ENCODE measurements at regions not wholly inside any gene's neighbourhood (a gene's known extent, or its start where the extent isn't known, plus 50 kb on each side); places are given as distances from the start of the nearest gene placed in this dataset.

- H3K9me3 ChIP-seq = no peaks in the 10 kb centered on the region
- H3K27ac ChIP-seq (replicated peaks in 1 of 4) = peak overlapping the region; percentile 78 to 85 (median 84)
- intact Hi-C loops (cut with DNase I) = loop anchor here (5.0 to 10.0 kb wide), 2 partner anchors 256 to 961 kb away; partner anchors contain the start of gene MEIS1
- no peaks in the 10 kb centered on the region for H3K36me3 ChIP-seq
- H3K4me1 ChIP-seq = peaks cover 0 to 73% (median 50%) of the 10 kb centered on the region in 4 donors
- H3K27me3 ChIP-seq = no peaks in the 10 kb centered on the region
- 35% methylated on average over 4 of the region's 4 CpGs for WGBS
- peak overlapping the region; percentile 41 to 52 (median 49) for H3K4me3 ChIP-seq
- DNase-seq (ENCODE audit: extremely low spot score) = no peak
- no peak for TF ChIP-seq EP300 (IDR thresholded peaks at IDR 0.05)
- peak in 1 of 2 donors; percentile 57 for TF ChIP-seq POLR2AphosphoS5 (IDR thresholded peaks at IDR 0.05)
- no peak for TF ChIP-seq POLR2A (IDR thresholded peaks at IDR 0.05; ENCODE audit: low read depth)
- TF ChIP-seq, protein P1, sequence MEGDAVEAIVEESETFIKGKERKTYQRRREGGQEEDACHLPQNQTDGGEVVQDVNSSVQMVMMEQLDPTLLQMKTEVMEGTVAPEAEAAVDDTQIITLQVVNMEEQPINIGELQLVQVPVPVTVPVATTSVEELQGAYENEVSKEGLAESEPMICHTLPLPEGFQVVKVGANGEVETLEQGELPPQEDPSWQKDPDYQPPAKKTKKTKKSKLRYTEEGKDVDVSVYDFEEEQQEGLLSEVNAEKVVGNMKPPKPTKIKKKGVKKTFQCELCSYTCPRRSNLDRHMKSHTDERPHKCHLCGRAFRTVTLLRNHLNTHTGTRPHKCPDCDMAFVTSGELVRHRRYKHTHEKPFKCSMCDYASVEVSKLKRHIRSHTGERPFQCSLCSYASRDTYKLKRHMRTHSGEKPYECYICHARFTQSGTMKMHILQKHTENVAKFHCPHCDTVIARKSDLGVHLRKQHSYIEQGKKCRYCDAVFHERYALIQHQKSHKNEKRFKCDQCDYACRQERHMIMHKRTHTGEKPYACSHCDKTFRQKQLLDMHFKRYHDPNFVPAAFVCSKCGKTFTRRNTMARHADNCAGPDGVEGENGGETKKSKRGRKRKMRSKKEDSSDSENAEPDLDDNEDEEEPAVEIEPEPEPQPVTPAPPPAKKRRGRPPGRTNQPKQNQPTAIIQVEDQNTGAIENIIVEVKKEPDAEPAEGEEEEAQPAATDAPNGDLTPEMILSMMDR (IDR thresholded peaks at IDR 0.05) = no peak
Observed at GRCh38 chr2:66693076-66693965, 258.4 kb downstream of the MEIS1 start.

- H3K27ac ChIP-seq (replicated peaks in 1 of 4) = peak overlapping the region; percentile 78 to 85 (median 84)
- WGBS = 43% methylated on average over 4 of the region's 4 CpGs
- no peak for TF ChIP-seq POLR2AphosphoS5 (IDR thresholded peaks at IDR 0.05)
- no peak for TF ChIP-seq POLR2A (IDR thresholded peaks at IDR 0.05; ENCODE audit: low read depth)
- no peak for TF ChIP-seq EP300 (IDR thresholded peaks at IDR 0.05)
- TF ChIP-seq, protein P1 (IDR thresholded peaks at IDR 0.05) = no peak
- H3K36me3 ChIP-seq = no peaks in the 10 kb centered on the region
- H3K4me1 ChIP-seq = peaks cover 0 to 73% (median 57%) of the 10 kb centered on the region in 4 donors
- DNase-seq (ENCODE audit: extremely low spot score) = no peak
- no peaks in the 10 kb centered on the region for H3K9me3 ChIP-seq
- H3K27me3 ChIP-seq = no peaks in the 10 kb centered on the region
- H3K4me3 ChIP-seq = peak overlapping the region; percentile 41 to 52 (median 49)
- intact Hi-C loops (cut with DNase I) = loop anchor here (5.0 to 10.0 kb wide), 2 partner anchors 257 to 961 kb away; partner anchors contain the start of gene MEIS1
Observed at GRCh38 chr2:66694087-66694860, 259.3 kb downstream of the MEIS1 start.

DNA sequence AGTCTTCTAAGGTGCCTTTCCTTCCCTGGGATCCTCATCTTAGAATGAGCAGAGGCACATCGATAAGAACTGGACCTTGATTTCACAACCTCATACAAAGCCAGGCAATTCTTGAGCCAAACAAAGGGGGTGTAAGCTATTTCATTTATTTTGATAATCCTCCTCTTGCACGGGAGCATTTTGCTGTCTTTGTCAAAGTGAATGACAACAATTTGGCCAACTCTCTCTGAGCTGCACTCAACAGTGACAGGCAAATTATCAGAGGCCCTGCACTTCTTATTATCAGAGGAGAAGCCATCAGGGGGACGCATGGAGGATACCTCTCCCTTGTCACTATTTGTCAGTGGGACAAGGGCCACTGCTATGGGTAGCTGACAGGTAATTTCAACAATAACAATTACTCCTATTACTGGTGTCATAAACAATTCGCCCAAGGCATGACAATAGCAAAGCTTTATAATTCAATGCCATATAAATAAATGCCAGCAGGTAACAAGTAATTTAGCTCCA is 260.4 kb downstream of the MEIS1 start:
- peak overlapping the region; percentile 78 to 85 (median 84) for H3K27ac ChIP-seq (replicated peaks in 1 of 4)
- no peaks in the 10 kb centered on the region for H3K36me3 ChIP-seq
- peak overlapping the region in 3 of 4 donors; percentile 14 to 52 (median 18) for H3K4me3 ChIP-seq
- H3K4me1 ChIP-seq = peaks cover 0 to 75% (median 65%) of the 10 kb centered on the region in 4 donors
- no peak for DNase-seq (ENCODE audit: extremely low spot score)
- no peaks in the 10 kb centered on the region for H3K27me3 ChIP-seq
- TF ChIP-seq EP300 (IDR thresholded peaks at IDR 0.05) = no peak
- TF ChIP-seq, protein P1 (IDR thresholded peaks at IDR 0.05) = no peak
- no peaks in the 10 kb centered on the region for H3K9me3 ChIP-seq
- intact Hi-C loops (cut with DNase I) = loop anchor here (10.0 kb wide), 1 partner anchor 960 kb away; no protein-coding TSS in a partner anchor
- WGBS = 57% methylated on average over 4 of the region's 4 CpGs

GRCh38 chr2:66696374-66696773 is 261.4 kb downstream of the MEIS1 start:
- intact Hi-C loops (cut with DNase I) = loop anchor here (10.0 kb wide), 1 partner anchor 958 kb away; no protein-coding TSS in a partner anchor
- Histone ChIP-seq H3K4me1 (peaks cover 0 to 80% (median 72%) of the 10 kb centered on the region in 4 donors), H3K9me3 (no peaks in the 10 kb centered on the region), H3K27ac (replicated peaks in 1 of 4) (peak overlapping the region; percentile 78 to 85 (median 84)), H3K27me3 (no peaks in the 10 kb centered on the region), H3K36me3 (no peaks in the 10 kb centered on the region), H3K4me3 (peak overlapping the region; percentile 1 to 18 (median 6))
- no peak for DNase-seq (ENCODE audit: extremely low spot score)
- TF ChIP-seq EP300 (IDR thresholded peaks at IDR 0.05) (no peak), POLR2AphosphoS5 (IDR thresholded peaks at IDR 0.05) (peak in 1 of 2 donors; percentile 56)
- WGBS = 61% methylated on average over 7 of the region's 7 CpGs

Data from esophagus muscularis mucosa (tissue), 4 donors.